ENCODE measurements at regions not wholly inside any gene's neighbourhood (a gene's known extent, or its start where the extent isn't known, plus 50 kb on each side); places are given as distances from the start of the nearest gene placed in this dataset.

DNA sequence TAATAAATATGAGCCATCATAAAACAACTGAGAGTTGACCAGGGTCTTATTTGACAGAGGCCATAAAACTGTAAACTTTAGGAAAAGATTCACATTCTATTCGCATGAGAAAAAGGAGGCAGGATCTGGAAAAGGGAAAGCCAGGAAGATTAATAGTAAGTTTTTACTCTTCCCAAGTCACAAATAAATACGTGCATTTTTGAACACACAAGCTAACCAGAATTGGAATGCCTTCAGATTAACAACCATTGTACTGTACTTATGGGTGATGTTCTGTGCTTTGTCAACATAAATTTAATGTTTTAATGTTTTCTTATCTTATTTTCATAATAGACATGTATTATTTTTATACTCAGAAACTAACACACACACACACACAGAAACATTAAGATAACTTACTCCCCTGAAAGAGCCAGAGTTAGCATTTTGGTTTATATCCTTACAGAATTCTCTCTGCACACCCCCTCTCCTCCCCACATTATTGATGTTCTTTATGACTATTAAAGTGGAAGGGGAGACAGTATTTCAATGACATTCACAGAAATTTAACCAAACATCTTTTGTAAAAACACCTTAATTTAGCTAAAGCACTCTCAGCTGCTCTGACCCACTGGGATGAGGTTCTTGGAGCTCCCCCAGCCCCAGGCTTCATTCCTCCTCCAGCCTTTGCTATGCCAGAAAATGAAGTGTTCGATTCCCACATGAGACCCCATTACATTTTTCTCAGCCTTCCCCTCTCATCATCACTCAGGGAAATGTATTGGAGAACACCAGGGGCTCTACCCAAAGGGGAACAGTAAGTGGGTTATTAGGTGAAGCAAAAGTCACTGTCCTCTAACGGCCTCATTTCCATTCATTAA, 155.5 kb downstream of the ESM1 start:
- Histone ChIP-seq H3K4me1 (ENCODE audit: low read depth) (peaks cover 7% of the 10 kb centered on the region), H3K4me3 (no peak overlapping the region), H3K36me3 (no peaks in the 10 kb centered on the region), H3K9me3 (ENCODE audit: low read depth) (no peaks in the 10 kb centered on the region), H3K27me3 (no peaks in the 10 kb centered on the region), H3K27ac (no peak overlapping the region)
- TF ChIP-seq CTCF (IDR thresholded peaks at IDR 0.05; ENCODE audit: low read depth, low read length), result no peak
- DNase-seq (ENCODE audit: low read depth in 1 of 2, low spot score in 1 of 2), result no peak

DNA sequence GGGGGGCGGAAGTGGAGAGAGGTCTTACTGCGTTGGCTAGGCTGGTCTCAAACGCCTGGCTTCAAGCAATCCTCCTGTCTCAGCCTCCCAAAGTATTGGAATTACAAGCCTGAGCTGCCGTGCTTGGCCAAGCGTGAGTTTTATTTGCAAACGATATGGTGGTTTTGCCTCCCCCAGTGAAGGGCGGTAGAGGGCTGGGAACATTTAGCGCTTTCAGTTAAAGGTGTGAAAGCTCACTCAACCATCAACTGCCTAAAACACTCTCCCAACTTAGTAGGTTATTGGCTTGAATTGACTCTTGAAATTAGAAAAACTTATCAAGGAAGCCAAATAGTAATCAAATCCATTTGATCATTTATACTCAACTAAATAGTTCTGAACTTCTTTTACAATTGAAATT, 156.3 kb downstream of the ESM1 start:
- H3K4me3 ChIP-seq, result no peak overlapping the region
- H3K9me3 ChIP-seq (ENCODE audit: low read depth), result no peaks in the 10 kb centered on the region
- DNase-seq (ENCODE audit: low read depth in 1 of 2, low spot score in 1 of 2), result no peak
- no peak for TF ChIP-seq CTCF (IDR thresholded peaks at IDR 0.05; ENCODE audit: low read depth, low read length)
- no peaks in the 10 kb centered on the region for H3K36me3 ChIP-seq
- no peak overlapping the region for H3K27ac ChIP-seq
- peaks cover 7% of the 10 kb centered on the region for H3K4me1 ChIP-seq (ENCODE audit: low read depth)
- no peaks in the 10 kb centered on the region for H3K27me3 ChIP-seq

- no peaks in the 10 kb centered on the region for H3K27me3 ChIP-seq
These were observed 157.2 kb downstream of the ESM1 start for GRCh38 chr5:54828151-54828550.

DNA sequence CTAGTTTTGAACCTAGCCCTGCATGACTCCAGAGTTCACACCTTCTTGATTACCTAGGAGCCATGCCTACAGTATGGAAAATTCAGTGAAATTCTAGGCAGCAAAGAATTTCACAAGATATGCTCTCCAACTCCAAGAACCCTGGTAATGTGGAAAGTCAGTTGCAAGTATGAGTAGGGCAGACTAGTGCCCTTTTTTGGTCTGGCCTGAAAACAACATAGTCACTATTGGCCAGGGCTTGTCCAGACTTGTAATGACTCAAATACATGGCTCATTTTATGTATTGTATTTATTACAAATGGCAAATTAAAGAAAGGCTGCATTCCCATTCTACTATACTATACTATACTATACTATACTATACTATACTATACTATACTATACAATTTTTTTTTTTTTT, 160.4 kb downstream of the ESM1 start:
- H3K27ac ChIP-seq, result no peak overlapping the region
- no peaks in the 10 kb centered on the region for H3K27me3 ChIP-seq
- TF ChIP-seq CTCF (IDR thresholded peaks at IDR 0.05; ENCODE audit: low read depth, low read length), result no peak
- H3K9me3 ChIP-seq (ENCODE audit: low read depth), result no peaks in the 10 kb centered on the region
- no peaks in the 10 kb centered on the region for H3K36me3 ChIP-seq
- DNase-seq (ENCODE audit: low read depth in 1 of 2, low spot score in 1 of 2), result peak in 1 of 2 donors; percentile 20
- peaks cover 20% of the 10 kb centered on the region for H3K4me1 ChIP-seq (ENCODE audit: low read depth)
- no peak overlapping the region for H3K4me3 ChIP-seq

More at GRCh38 chr5:54828151-54828550, 157.2 kb downstream of the ESM1 start:
- Histone ChIP-seq H3K9me3 (ENCODE audit: low read depth) (no peaks in the 10 kb centered on the region), H3K4me3 (no peak overlapping the region), H3K36me3 (no peaks in the 10 kb centered on the region), H3K4me1 (ENCODE audit: low read depth) (peaks cover 7% of the 10 kb centered on the region), H3K27ac (no peak overlapping the region)
- DNase-seq (ENCODE audit: low read depth in 1 of 2, low spot score in 1 of 2), result no peak
- TF ChIP-seq CTCF (IDR thresholded peaks at IDR 0.05; ENCODE audit: low read depth, low read length), result no peak

GRCh38 chr5:54823006-54823405, 162.4 kb downstream of the ESM1 start:
- Histone ChIP-seq H3K9me3 (ENCODE audit: low read depth) (no peaks in the 10 kb centered on the region), H3K27ac (no peak overlapping the region), H3K36me3 (no peaks in the 10 kb centered on the region), H3K4me3 (no peak overlapping the region), H3K4me1 (ENCODE audit: low read depth) (peaks cover 27% of the 10 kb centered on the region), H3K27me3 (no peaks in the 10 kb centered on the region)
- TF ChIP-seq CTCF (IDR thresholded peaks at IDR 0.05; ENCODE audit: low read depth, low read length), result no peak
- DNase-seq (ENCODE audit: low read depth in 1 of 2, low spot score in 1 of 2), result no peak

Data from cardiac muscle cell (in vitro differentiated cells and primary cell).